ENCODE measurements at regions not wholly inside any gene's neighbourhood (a gene's known extent, or its start where the extent isn't known, plus 50 kb on each side); places are given as distances from the start of the nearest gene placed in this dataset.

- Histone ChIP-seq H3K36me3 (no peaks in the 10 kb centered on the region), H3K27ac (no peak overlapping the region), H3K4me3 (no peak overlapping the region), H3K9me3 (no peaks in the 10 kb centered on the region), H3K4me1 (no peaks in the 10 kb centered on the region), H3K27me3 (peaks cover 0 to 21% of the 10 kb centered on the region in 2 donors)
- no peak for DNase-seq
- TF ChIP-seq CTCF (IDR thresholded peaks at IDR 0.05) = no peak
- intact Hi-C loops (cut with DNase I; ENCODE audit: low total_unique reads) = no loop called here
These were observed 84.9 kb upstream of the HPCAL1 start for GRCh38 chr2:10217489-10218435.

GRCh38 chr2:10220045-10220901 lies 82.4 kb upstream of the HPCAL1 start:
- intact Hi-C loops (cut with DNase I; ENCODE audit: low total_unique reads) = no loop called here
- no peak overlapping the region for H3K27ac ChIP-seq
- no peaks in the 10 kb centered on the region for H3K4me1 ChIP-seq
- H3K36me3 ChIP-seq = no peaks in the 10 kb centered on the region
- DNase-seq = no peak
- peaks cover 0 to 21% of the 10 kb centered on the region in 2 donors for H3K27me3 ChIP-seq
- TF ChIP-seq CTCF (IDR thresholded peaks at IDR 0.05) = no peak
- H3K4me3 ChIP-seq = no peak overlapping the region
- no peaks in the 10 kb centered on the region for H3K9me3 ChIP-seq

GRCh38 chr2:10220902-10221391 lies 81.8 kb upstream of the HPCAL1 start:
- DNase-seq = no peak
- H3K4me3 ChIP-seq = no peak overlapping the region
- TF ChIP-seq CTCF (IDR thresholded peaks at IDR 0.05) = no peak
- intact Hi-C loops (cut with DNase I; ENCODE audit: low total_unique reads) = no loop called here
- H3K9me3 ChIP-seq = no peaks in the 10 kb centered on the region
- H3K36me3 ChIP-seq = no peaks in the 10 kb centered on the region
- peaks cover 0 to 21% of the 10 kb centered on the region in 2 donors for H3K27me3 ChIP-seq
- no peak overlapping the region for H3K27ac ChIP-seq
- no peaks in the 10 kb centered on the region for H3K4me1 ChIP-seq

GRCh38 chr2:10221443-10221842 lies 81.3 kb upstream of the HPCAL1 start:
- intact Hi-C loops (cut with DNase I; ENCODE audit: low total_unique reads) = no loop called here
- Histone ChIP-seq H3K4me1 (no peaks in the 10 kb centered on the region), H3K4me3 (no peak overlapping the region), H3K36me3 (no peaks in the 10 kb centered on the region), H3K27ac (no peak overlapping the region), H3K27me3 (peaks cover 0 to 21% of the 10 kb centered on the region in 2 donors), H3K9me3 (no peaks in the 10 kb centered on the region)
- TF ChIP-seq CTCF (IDR thresholded peaks at IDR 0.05) = no peak
- no peak for DNase-seq

- Histone ChIP-seq H3K4me3 (no peak overlapping the region), H3K27me3 (peaks cover 0 to 21% of the 10 kb centered on the region in 2 donors), H3K36me3 (no peaks in the 10 kb centered on the region), H3K9me3 (no peaks in the 10 kb centered on the region), H3K27ac (no peak overlapping the region), H3K4me1 (no peaks in the 10 kb centered on the region)
- no peak for DNase-seq
- no peak for TF ChIP-seq CTCF (IDR thresholded peaks at IDR 0.05)
- intact Hi-C loops (cut with DNase I; ENCODE audit: low total_unique reads) = no loop called here
These were observed 80.5 kb upstream of the HPCAL1 start for GRCh38 chr2:10221976-10222870.
